OCI-LY3 (cell line): ENCODE measurements at regions not wholly inside any gene's neighbourhood (a gene's known extent, or its start where the extent isn't known, plus 50 kb on each side); places are given as distances from the start of the nearest gene placed in this dataset.

Source experiments
- H2AFZ ChIP-seq: fragments of 200-600, 300-600 bp; shearing (Covaris generic); 2 replicates; pipeline ENCODE4 v1.6.0; 2014; ENCODE audit warnings: antibody characterized with exemption, low read depth, low read length
- H3K27ac ChIP-seq: fragments of 200-600, 300-600 bp; sonication (generic); 2 replicates; pipeline ENCODE4 v1.5.1; 2014; ENCODE audit warnings: mild to moderate bottlenecking, low read length, moderate library complexity, mixed read lengths
- H3K27me3 ChIP-seq: fragments of 200-600, 300-600 bp; sonication (generic); 2 replicates; pipeline ENCODE4 v1.6.1; 2014; ENCODE audit warnings: low read depth, low read length, mixed read lengths
- H3K36me3 ChIP-seq: fragments of 200-600, 300-600 bp; sonication (generic); replicated peaks from 2 replicates; pipeline ENCODE3; 2014; ENCODE audit warnings: low read depth, low read length, mixed read lengths
- H3K4me1 ChIP-seq: fragments of 300-600, 200-600 bp; sonication (generic); 2 replicates; pipeline ENCODE4 v1.6.1; 2014; ENCODE audit warnings: low read length, mixed read lengths
- H3K4me2 ChIP-seq: fragments of 200-600, 300-600 bp; sonication (generic); 2 replicates; pipeline ENCODE4 v1.6.1; 2014; ENCODE audit warnings: low read length, mixed read lengths
- H3K4me3 ChIP-seq: fragments of 300-600, 200-600 bp; sonication (generic); 2 replicates; pipeline ENCODE4 v1.5.1; 2014; ENCODE audit warnings: antibody characterized with exemption, mild to moderate bottlenecking, low read length, moderate library complexity
- H3K79me2 ChIP-seq: fragments of 300-600, 200-600 bp; shearing (Covaris generic); 2 replicates; pipeline ENCODE4 v1.6.1; 2014; ENCODE audit warnings: mild to moderate bottlenecking, low read length, mixed read lengths
- H3K9ac ChIP-seq: fragments of 300-600, 200-600 bp; shearing (Covaris generic); 2 replicates; pipeline ENCODE4 v1.6.0; 2014; ENCODE audit warnings: mild to moderate bottlenecking, low read length, moderate library complexity
- H3K9me3 ChIP-seq: fragments of 200-600, 300-600 bp; shearing (Covaris generic); 2 replicates; pipeline ENCODE4 v1.6.1; 2014; ENCODE audit warnings: low read length, mixed read lengths; ENCODE audit not compliant: insufficient read depth
- H4K20me1 ChIP-seq: fragments of 200-600, 300-600 bp; sonication (generic); 2 replicates; pipeline ENCODE4 v1.6.1; 2016; ENCODE audit warnings: low read length, mixed read lengths; ENCODE audit not compliant: insufficient read depth
- EZH2phosphoT487 ChIP-seq: fragments of 200-600 bp; shearing (Covaris generic); IDR thresholded peaks from 2 replicates; pipeline ENCODE4 v1.6.1; 2018; ENCODE audit warnings: antibody characterized with exemption, mixed run types, low read depth
- TF ChIP-seq, protein P1 (sequence below): fragments of 200-600, 300-600 bp; sonication (generic); IDR thresholded peaks from 2 replicates; pipeline ENCODE4 v1.5.1; 2014; ENCODE audit warnings: antibody characterized with exemption, low read length, low read depth

DNA sequence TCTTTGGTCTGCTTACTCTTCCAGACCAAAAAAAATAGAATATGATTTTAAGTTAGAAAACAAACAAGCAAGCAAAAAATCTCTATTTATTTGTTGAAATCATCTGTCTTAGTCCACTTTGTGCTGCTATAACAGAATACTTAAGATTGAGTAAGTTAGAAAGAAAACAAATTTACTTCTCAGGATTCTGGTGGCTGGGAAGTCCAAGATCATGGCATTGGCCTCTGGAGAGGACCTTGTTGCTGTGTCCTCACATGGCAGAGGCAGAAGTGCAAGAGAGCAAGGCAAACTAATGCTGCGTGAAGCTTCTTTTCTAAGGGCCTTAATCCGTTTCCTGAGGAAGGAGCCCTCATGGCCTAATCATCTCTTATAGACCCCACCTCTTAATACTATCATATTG, 156.2 kb downstream of the SPP2 start:
- Histone ChIP-seq H3K27ac (no peak overlapping the region), H3K4me1 (no peaks in the 10 kb centered on the region), H4K20me1 (no peaks in the 10 kb centered on the region), H3K36me3 (no peaks in the 10 kb centered on the region), H3K27me3 (no peaks in the 10 kb centered on the region), H3K9me3 (no peaks in the 10 kb centered on the region), H3K79me2 (no peaks in the 10 kb centered on the region), H3K9ac (no peak overlapping the region), H3K4me3 (no peak overlapping the region), H3K4me2 (no peak overlapping the region), H2AFZ (no peak overlapping the region)
- TF ChIP-seq EZH2phosphoT487, result no peak
- TF ChIP-seq, protein P1, sequence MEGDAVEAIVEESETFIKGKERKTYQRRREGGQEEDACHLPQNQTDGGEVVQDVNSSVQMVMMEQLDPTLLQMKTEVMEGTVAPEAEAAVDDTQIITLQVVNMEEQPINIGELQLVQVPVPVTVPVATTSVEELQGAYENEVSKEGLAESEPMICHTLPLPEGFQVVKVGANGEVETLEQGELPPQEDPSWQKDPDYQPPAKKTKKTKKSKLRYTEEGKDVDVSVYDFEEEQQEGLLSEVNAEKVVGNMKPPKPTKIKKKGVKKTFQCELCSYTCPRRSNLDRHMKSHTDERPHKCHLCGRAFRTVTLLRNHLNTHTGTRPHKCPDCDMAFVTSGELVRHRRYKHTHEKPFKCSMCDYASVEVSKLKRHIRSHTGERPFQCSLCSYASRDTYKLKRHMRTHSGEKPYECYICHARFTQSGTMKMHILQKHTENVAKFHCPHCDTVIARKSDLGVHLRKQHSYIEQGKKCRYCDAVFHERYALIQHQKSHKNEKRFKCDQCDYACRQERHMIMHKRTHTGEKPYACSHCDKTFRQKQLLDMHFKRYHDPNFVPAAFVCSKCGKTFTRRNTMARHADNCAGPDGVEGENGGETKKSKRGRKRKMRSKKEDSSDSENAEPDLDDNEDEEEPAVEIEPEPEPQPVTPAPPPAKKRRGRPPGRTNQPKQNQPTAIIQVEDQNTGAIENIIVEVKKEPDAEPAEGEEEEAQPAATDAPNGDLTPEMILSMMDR, result no peak

DNA sequence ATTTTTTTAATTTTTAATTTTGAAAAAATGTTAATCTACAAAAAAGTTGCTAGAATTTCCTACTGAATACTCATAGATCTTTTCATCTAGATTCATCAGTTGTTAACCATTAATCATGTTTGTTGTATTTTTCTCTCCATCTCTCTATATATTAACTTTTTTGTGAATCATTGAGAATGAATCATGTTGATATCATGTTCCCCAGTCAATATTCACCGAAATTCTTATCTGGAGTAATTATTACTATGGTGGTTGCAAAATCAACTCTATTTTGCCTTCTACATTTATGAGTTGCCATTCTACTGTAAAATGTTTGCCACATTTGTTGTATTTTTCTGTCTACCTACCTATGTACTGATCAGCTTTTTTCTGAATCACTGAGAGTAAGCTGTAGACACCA, 154.0 kb downstream of the SPP2 start:
- Histone ChIP-seq H2AFZ (no peak overlapping the region), H3K79me2 (no peaks in the 10 kb centered on the region), H3K4me2 (no peak overlapping the region), H3K27ac (no peak overlapping the region), H3K4me1 (no peaks in the 10 kb centered on the region), H3K4me3 (no peak overlapping the region), H4K20me1 (no peaks in the 10 kb centered on the region), H3K27me3 (no peaks in the 10 kb centered on the region), H3K9me3 (no peaks in the 10 kb centered on the region), H3K9ac (no peak overlapping the region), H3K36me3 (no peaks in the 10 kb centered on the region)
- TF ChIP-seq EZH2phosphoT487, result no peak
- TF ChIP-seq, protein P1, result no peak

DNA sequence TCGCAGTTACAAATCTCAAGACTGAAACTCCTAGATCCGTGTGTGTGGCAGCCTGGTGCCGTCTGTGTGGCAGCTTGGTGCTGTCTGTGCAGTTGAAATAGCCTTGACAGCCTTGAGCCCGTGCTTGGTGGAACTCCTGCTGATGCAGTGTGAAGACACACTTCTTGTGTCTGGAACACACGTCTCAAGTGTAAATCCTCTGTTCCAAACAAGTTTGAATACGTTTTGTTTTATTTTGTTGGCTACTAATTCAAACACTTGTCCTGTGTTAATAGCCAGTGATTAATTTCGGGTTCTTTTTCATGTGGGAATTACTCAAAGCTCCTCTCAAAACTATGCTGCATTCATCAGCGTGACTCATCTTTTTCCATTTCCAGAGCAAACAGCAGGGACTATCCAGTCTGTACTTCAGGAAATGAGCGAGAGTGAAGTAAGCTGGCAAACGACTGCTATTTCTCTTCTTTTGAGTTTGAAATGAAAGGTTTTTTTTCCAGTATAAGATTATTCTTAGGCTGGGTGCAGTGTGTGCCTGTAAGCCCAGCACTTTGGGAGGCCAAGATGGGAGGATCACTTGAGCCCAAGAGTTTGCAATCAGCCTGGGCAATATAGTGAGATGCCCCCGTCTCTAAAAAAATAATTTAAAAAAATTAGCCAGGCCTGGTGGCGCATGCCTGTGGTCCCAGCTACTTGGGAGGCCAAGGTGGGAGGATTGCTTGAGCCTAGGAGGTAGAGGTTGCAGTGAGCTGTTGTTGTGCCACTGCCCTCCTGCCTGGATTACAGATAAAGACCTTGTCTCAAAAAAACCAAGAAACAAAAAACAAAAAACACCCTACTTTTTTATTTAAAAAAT, 152.9 kb downstream of the SPP2 start:
- Histone ChIP-seq H2AFZ (no peak overlapping the region), H4K20me1 (no peaks in the 10 kb centered on the region), H3K4me1 (no peaks in the 10 kb centered on the region), H3K27me3 (no peaks in the 10 kb centered on the region), H3K9ac (no peak overlapping the region), H3K4me3 (no peak overlapping the region), H3K9me3 (no peaks in the 10 kb centered on the region), H3K79me2 (no peaks in the 10 kb centered on the region), H3K36me3 (no peaks in the 10 kb centered on the region), H3K4me2 (no peak overlapping the region), H3K27ac (no peak overlapping the region)
- TF ChIP-seq EZH2phosphoT487, result no peak

DNA sequence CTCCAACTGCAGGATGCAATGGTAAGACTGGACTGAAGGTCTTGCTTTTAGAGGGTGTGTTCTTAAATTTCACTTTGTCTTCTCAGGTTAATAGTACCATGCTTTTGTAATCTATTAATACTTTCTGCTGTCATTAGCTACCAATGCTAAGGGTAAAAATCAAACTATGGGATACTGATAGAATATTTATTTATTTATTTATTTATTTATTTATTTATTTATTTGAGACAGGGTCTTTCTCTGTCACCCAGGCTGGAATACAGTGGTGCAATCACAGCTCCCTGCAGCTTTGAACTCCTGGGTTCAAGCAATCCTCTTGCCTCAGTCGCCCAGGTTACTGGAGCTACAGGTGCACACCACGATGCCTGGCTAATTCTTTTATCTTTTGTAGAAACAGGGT, 152.1 kb downstream of the SPP2 start:
- H3K36me3 ChIP-seq, result no peaks in the 10 kb centered on the region
- H3K27me3 ChIP-seq, result no peaks in the 10 kb centered on the region
- H4K20me1 ChIP-seq, result no peaks in the 10 kb centered on the region
- H3K79me2 ChIP-seq, result no peaks in the 10 kb centered on the region
- H3K4me2 ChIP-seq, result no peak overlapping the region
- no peak overlapping the region for H3K9ac ChIP-seq
- TF ChIP-seq, protein P1, result no peak
- TF ChIP-seq EZH2phosphoT487, result no peak
- no peak overlapping the region for H3K4me3 ChIP-seq
- H3K9me3 ChIP-seq, result no peaks in the 10 kb centered on the region
- no peaks in the 10 kb centered on the region for H3K4me1 ChIP-seq
- H3K27ac ChIP-seq, result no peak overlapping the region
- H2AFZ ChIP-seq, result no peak overlapping the region
